ENCODE measurements at regions not wholly inside any gene's neighbourhood (a gene's known extent, or its start where the extent isn't known, plus 50 kb on each side); places are given as distances from the start of the nearest gene placed in this dataset.

DNA sequence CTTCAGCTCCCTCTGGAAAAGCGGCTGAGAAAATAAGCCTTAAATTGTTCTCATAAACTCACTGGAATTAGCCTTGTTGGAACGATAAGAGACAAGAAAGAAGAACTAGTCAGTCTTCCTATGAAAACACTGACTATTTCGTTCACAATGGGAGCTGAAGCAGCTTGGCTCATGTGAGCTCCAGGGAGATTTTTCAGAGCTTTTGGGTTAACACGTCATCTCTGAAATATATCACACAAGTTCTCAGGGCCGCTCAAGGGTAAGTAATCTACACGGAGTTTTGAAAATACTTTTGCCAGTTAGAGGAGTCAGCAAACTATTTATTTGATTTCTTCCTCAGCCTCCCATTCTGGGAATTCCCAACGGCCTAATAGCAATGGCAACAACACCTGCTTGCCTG lies 316.2 kb upstream of the MGAT5 start:
- no peak for DNase-seq

DNA sequence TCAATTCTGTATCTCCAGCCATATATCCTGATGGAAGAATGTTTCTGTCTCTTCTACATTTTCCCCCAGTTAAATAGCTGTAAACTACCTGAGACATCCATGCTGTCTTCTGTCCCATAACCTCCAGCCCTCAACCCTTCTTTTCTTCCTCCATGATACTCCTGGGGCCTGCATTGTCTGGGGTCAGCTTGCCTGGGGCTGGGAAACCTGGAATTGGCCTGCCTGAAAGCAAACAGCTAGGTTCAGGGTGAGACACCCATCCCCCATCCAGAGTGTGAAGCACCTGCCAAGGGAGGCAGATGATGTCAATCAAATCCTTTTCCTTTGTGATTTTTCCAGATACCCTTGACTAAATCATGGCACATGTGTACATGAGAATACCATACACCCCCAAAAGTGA lies 313.7 kb upstream of the MGAT5 start:
- no peak for DNase-seq

- DNase-seq, result no peak
Observed at GRCh38 chr2:133941666-133942065, 312.2 kb upstream of the MGAT5 start.

- no peak for DNase-seq
Observed at GRCh38 chr2:133942398-133942797, 311.5 kb upstream of the MGAT5 start.

- DNase-seq, result peak in 2 of 56 donors; percentile 4 to 10
Observed at GRCh38 chr2:133943108-133943507, 310.8 kb upstream of the MGAT5 start.

GRCh38 chr2:133945089-133945488 lies 308.8 kb upstream of the MGAT5 start:
- DNase-seq, result no peak

DNA sequence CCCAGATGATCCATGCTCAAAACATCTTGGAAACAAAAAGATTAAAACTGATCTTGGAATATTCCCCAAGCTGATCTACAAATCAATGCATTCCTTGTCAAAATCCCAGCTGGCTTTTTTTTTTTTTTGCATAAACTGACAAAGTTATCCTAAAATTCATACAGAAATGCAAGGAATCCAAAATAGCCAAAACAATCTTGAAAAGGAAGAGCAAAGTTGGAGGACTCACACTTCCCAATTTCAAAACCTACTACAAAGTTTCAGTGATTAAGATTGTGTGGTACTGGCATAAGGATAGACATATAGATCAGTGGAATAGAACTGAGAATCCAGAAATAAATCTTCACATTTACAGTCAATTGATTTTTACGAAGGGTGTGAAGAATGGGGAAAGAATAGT lies 306.8 kb upstream of the MGAT5 start:
- no peak for DNase-seq

DNA sequence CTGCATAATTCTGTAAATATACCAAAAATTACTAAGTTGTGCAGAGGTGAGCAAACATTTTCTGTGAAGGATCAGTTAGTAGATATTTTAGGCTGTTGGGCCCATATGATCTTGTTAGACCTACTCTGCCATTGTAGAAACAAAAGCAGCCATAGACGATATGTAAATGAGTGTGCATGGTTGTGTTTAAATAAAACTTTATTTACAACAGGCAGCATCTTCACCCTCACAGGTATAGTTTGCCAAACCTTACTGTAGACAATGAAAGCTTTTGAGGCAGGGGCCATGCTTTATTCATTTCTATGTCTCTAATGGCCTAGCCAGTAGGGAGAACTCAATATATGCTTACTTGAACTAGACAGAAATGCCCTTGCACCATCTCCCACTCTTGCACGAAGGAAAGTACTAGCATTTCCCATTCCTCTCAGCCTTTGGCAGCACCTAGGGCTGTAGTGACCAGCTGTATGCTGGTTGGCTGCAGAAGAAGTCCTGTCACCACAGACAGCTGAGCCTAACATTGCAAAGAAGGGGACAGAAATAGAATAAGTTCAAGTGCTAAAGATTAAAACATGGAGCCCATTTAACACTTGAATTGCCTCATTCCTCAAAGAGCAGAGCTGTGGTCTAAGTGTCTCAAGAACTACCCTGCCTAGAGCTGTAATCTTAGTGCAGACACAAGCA lies 305.1 kb upstream of the MGAT5 start:
- no peak for DNase-seq

GRCh38 chr2:133949595-133949994 lies 304.3 kb upstream of the MGAT5 start:
- no peak for DNase-seq

- no peak for DNase-seq
Observed at GRCh38 chr2:133951209-133951608, 302.7 kb upstream of the MGAT5 start.

- no peak for DNase-seq
Observed at GRCh38 chr2:133952420-133952819, 301.5 kb upstream of the MGAT5 start.

GRCh38 chr2:133952896-133953295 lies 301.0 kb upstream of the MGAT5 start:
- no peak for DNase-seq

DNA sequence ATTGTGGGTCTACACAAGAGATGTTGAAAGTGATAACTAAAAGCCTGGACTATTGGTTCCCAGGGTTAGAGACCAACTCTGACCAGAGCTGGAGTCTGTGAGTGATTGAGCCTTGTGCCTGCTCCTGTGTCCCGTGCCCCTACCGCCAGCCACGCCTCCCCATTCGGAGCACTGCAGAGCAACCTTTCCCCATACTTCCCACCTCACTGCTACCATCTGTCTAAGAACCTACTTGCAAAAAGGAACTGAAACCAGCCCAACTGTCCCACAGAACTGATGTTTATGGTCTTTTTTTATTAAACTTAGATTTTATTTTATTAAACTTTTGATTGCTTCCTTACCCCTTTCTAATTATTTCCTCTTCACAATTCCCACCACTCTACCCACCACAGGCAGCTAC lies 300.3 kb upstream of the MGAT5 start:
- no peak for DNase-seq

DNA sequence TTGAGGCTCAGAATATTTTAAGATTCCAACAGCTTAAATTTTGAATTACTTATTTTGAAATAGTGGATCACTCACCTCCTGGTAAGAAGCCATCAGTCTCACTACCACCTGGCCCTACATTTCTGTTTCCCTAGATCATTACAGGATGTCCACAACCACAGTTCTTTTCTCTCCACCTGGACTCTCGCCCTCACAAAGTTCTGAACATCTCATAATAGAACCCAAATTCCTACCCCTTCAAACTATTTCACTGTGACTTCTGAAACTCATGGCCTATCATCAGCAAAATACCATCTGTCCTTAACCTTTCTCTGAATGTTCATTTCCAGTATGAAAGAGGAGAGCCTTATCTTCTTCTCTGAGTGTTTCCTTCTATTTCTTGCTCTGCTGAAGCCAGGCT lies 299.2 kb upstream of the MGAT5 start:
- DNase-seq, result no peak

DNA sequence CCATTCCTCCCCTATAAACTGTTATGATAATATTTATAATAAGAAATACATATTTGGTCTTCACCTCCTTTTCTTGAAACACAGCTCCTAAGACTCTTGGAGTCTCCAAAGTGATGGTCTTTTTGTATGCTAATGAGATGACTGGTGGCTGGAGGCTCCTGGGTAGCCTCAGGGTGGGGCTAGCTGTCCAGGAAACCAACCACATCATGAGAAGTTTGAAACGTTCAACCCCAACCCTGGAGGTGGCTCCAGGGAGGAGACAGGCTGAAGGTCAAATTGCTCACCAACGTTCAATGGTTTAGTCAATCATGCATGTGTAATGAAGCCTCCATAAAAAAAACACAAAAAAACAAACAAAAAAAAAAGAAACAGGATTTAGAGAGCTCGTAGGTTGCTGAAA lies 298.7 kb upstream of the MGAT5 start:
- DNase-seq, result no peak

GRCh38 chr2:133956434-133956935 lies 297.4 kb upstream of the MGAT5 start:
- no peak for DNase-seq

- DNase-seq, result no peak
Observed at GRCh38 chr2:133957724-133958480, 296.0 kb upstream of the MGAT5 start.

- DNase-seq, result no peak
Observed at GRCh38 chr2:133959066-133959465, 294.8 kb upstream of the MGAT5 start.

GRCh38 chr2:133966720-133967304 lies 287.1 kb upstream of the MGAT5 start:
- no peak for DNase-seq

GRCh38 chr2:133967326-133967725 lies 286.5 kb upstream of the MGAT5 start:
- no peak for DNase-seq

- peak in 3 of 56 donors; percentile 2 to 16 (median 7) for DNase-seq
Observed at GRCh38 chr2:133968446-133968845, 285.4 kb upstream of the MGAT5 start.

DNA sequence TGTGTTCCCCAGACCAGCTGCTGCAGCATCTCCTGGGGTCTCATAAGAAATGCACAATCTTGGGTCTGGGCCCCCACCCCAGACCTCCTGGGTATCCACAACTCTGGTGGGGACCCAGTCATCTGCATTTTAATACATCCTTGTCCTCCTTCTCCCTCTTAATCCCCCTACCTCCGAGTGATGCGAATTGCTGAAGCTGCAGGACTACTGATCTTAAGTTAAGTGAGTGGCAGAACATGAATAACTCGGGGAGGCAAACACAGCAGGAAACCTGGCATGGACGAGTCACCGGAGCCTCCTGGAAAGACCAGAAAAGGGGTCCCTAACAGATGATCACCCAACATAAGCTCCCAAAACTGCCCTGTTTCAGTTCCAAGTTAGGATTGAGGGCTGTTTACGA lies 283.2 kb upstream of the MGAT5 start:
- no peak for DNase-seq

- no peak for DNase-seq
Observed at GRCh38 chr2:133972297-133972696, 281.6 kb upstream of the MGAT5 start.
